Stimulated activated CD4-positive, alpha-beta T cell treated with anti-CD3 and anti-CD28 coated beads, TNF-alpha, amount 100 ng/mL, for 48 hours (primary cell): ENCODE measurements at regions not wholly inside any gene's neighbourhood (a gene's known extent, or its start where the extent isn't known, plus 50 kb on each side); places are given as distances from the start of the nearest gene placed in this dataset.
A peak's percentile ranks its signal among the peaks of the same experiment; 100 is the strongest.
"Not testable (repeated sequence)": the region's sequence is repeated elsewhere in the genome, so short reads cannot be mapped to it uniquely, and the experiment has no call there.

Source experiments
- DNase-seq, 3 donors: peaks; one replicate each; pipeline ENCODE4 v3.0.0-alpha.2; 2020; ENCODE audit warnings: low read depth in 3 of 3

GRCh38 chr10:26952094-26952493, 91.3 kb upstream of the ABI1 start:
- DNase-seq, result no peak

- no peak for DNase-seq
These were observed 90.9 kb upstream of the ABI1 start for GRCh38 chr10:26951650-26952049.

GRCh38 chr10:26950934-26951333, 90.2 kb upstream of the ABI1 start:
- DNase-seq, result no peak

- DNase-seq, result no peak
These were observed 85.5 kb upstream of the ABI1 start for GRCh38 chr10:26946102-26946811.

GRCh38 chr10:26944261-26944882, 83.6 kb upstream of the ABI1 start:
- no peak for DNase-seq

- no peak for DNase-seq
These were observed 79.2 kb upstream of the ABI1 start for GRCh38 chr10:26939962-26940354.

GRCh38 chr10:26939290-26939961, 78.7 kb upstream of the ABI1 start:
- DNase-seq, result no peak

- DNase-seq, result no peak
These were observed 77.8 kb upstream of the ABI1 start for GRCh38 chr10:26938578-26938977.

- DNase-seq, result no peak
These were observed 76.6 kb upstream of the ABI1 start for GRCh38 chr10:26937371-26937770.

GRCh38 chr10:26934190-26934589, 73.4 kb upstream of the ABI1 start:
- not testable (repeated sequence) for DNase-seq

- no peak for DNase-seq
These were observed 71.8 kb upstream of the ABI1 start for GRCh38 chr10:26932576-26932975.

- peak in 1 of 3 donors; percentile 1 for DNase-seq
These were observed 70.5 kb upstream of the ABI1 start for GRCh38 chr10:26931223-26931622.

GRCh38 chr10:26922824-26923223, 62.1 kb upstream of the ABI1 start:
- not testable (repeated sequence) for DNase-seq

GRCh38 chr10:26919156-26919860, 58.5 kb upstream of the ABI1 start:
- DNase-seq, result not testable (repeated sequence)

GRCh38 chr10:26914898-26915297, 54.1 kb upstream of the ABI1 start:
- DNase-seq, result no peak

GRCh38 chr10:26911811-26912461, 51.2 kb upstream of the ABI1 start:
- DNase-seq, result no peak
